DOHH2 (cell line): ENCODE measurements at regions not wholly inside any gene's neighbourhood (a gene's known extent, or its start where the extent isn't known, plus 50 kb on each side); places are given as distances from the start of the nearest gene placed in this dataset.

ENCODE experiments used
- H3F3A ChIP-seq: fragments of 200-600 bp; sonication (generic), shearing (Covaris generic); 2 replicates; pipeline ENCODE4 v1.6.0; 2016; ENCODE audit warnings: antibody characterized with exemption, mild to moderate bottlenecking; ENCODE audit not compliant: control insufficient read depth, insufficient read depth
- H3K27ac ChIP-seq: fragments of 200-600 bp; sonication (generic); 2 replicates; pipeline ENCODE4 v1.5.1; 2014; ENCODE audit warnings: low read depth, mild to moderate bottlenecking, low read length, moderate library complexity
- H3K27me3 ChIP-seq: fragments of 200-600 bp; sonication (generic); 2 replicates; pipeline ENCODE4 v1.6.1; 2014; ENCODE audit warnings: mild to moderate bottlenecking, low read length, mixed read lengths; ENCODE audit not compliant: control insufficient read depth
- H3K36me3 ChIP-seq: fragments of 200-600 bp; sonication (generic); 2 replicates; pipeline ENCODE4 v1.6.1; 2014; ENCODE audit warnings: mild to moderate bottlenecking, low read length, moderate library complexity, mixed read lengths; ENCODE audit not compliant: control insufficient read depth
- H3K4me1 ChIP-seq: fragments of 200-600 bp; sonication (generic); 2 replicates; pipeline ENCODE4 v1.6.1; 2014; ENCODE audit warnings: mild to moderate bottlenecking, low read length, mixed read lengths; ENCODE audit not compliant: control insufficient read depth
- H3K4me2 ChIP-seq: fragments of 200-600 bp; sonication (generic); 2 replicates; pipeline ENCODE4 v1.6.0; 2014; ENCODE audit warnings: mild to moderate bottlenecking, low read length, moderate library complexity
- H3K4me3 ChIP-seq: fragments of 200-600 bp; sonication (generic); 2 replicates; pipeline ENCODE4 v1.5.1; 2014; ENCODE audit warnings: mild to moderate bottlenecking, low read length, mixed read lengths
- H3K79me2 ChIP-seq: fragments of 200-600 bp; sonication (generic); 2 replicates; pipeline ENCODE4 v1.6.1; 2014; ENCODE audit warnings: mild to moderate bottlenecking, low read length, mixed read lengths; ENCODE audit not compliant: control insufficient read depth
- H3K9me2 ChIP-seq: fragments of 200-600 bp; sonication (generic); replicated peaks from 2 replicates; pipeline ENCODE4 v1.6.1; 2014; ENCODE audit warnings: mild to moderate bottlenecking, low read length, mixed read lengths; ENCODE audit not compliant: control insufficient read depth
- H3K9me3 ChIP-seq: fragments of 200-600 bp; sonication (generic); 2 replicates; pipeline ENCODE4 v1.6.1; 2014; ENCODE audit warnings: antibody characterized with exemption, low read length, mixed read lengths; ENCODE audit not compliant: control insufficient read depth, insufficient read depth
- H4K20me1 ChIP-seq: fragments of 200-600 bp; sonication (generic); 2 replicates; pipeline ENCODE4 v1.6.0; 2014; ENCODE audit warnings: low read depth, mild to moderate bottlenecking, antibody characterized with exemption, low read length, moderate library complexity; ENCODE audit not compliant: control insufficient read depth, insufficient read depth
- EZH2phosphoT487 ChIP-seq: fragments of 200-600 bp; sonication (generic); IDR thresholded peaks from 2 replicates; pipeline ENCODE4 v1.6.1; 2017; ENCODE audit warnings: borderline replicate concordance, mild to moderate bottlenecking, antibody characterized with exemption, low read length, moderate library complexity, mixed read lengths
- TF ChIP-seq, protein P1 (sequence below): fragments of 200-600 bp; sonication (generic); IDR thresholded peaks from one replicate; pipeline ENCODE4 v1.5.1; 2014; ENCODE audit warnings: antibody characterized with exemption, mild to moderate bottlenecking, low read depth, low read length; ENCODE audit not compliant: poor library complexity, severe bottlenecking

GRCh38 chr22:27226666-27227065 lies 569.3 kb downstream of the MIAT start:
- Histone ChIP-seq H3K4me1 (no peaks in the 10 kb centered on the region), H3K4me3 (no peak overlapping the region), H3F3A (no peaks in the 10 kb centered on the region), H3K9me2 (no peaks in the 10 kb centered on the region), H3K9me3 (no peaks in the 10 kb centered on the region), H3K4me2 (no peak overlapping the region), H3K27me3 (peaks cover 6% of the 10 kb centered on the region), H3K79me2 (no peaks in the 10 kb centered on the region), H3K36me3 (no peaks in the 10 kb centered on the region), H4K20me1 (no peaks in the 10 kb centered on the region), H3K27ac (no peak overlapping the region)
- TF ChIP-seq EZH2phosphoT487, result no peak
- TF ChIP-seq, protein P1, sequence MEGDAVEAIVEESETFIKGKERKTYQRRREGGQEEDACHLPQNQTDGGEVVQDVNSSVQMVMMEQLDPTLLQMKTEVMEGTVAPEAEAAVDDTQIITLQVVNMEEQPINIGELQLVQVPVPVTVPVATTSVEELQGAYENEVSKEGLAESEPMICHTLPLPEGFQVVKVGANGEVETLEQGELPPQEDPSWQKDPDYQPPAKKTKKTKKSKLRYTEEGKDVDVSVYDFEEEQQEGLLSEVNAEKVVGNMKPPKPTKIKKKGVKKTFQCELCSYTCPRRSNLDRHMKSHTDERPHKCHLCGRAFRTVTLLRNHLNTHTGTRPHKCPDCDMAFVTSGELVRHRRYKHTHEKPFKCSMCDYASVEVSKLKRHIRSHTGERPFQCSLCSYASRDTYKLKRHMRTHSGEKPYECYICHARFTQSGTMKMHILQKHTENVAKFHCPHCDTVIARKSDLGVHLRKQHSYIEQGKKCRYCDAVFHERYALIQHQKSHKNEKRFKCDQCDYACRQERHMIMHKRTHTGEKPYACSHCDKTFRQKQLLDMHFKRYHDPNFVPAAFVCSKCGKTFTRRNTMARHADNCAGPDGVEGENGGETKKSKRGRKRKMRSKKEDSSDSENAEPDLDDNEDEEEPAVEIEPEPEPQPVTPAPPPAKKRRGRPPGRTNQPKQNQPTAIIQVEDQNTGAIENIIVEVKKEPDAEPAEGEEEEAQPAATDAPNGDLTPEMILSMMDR, result no peak

GRCh38 chr22:27228771-27229170 lies 571.4 kb downstream of the MIAT start:
- TF ChIP-seq EZH2phosphoT487, result no peak
- TF ChIP-seq, protein P1, result no peak
- Histone ChIP-seq H3K4me2 (no peak overlapping the region), H3K4me1 (no peaks in the 10 kb centered on the region), H3K27ac (no peak overlapping the region), H3K9me2 (no peaks in the 10 kb centered on the region), H3K9me3 (no peaks in the 10 kb centered on the region), H3K27me3 (peaks cover 6% of the 10 kb centered on the region), H3K79me2 (no peaks in the 10 kb centered on the region), H3K36me3 (no peaks in the 10 kb centered on the region), H3K4me3 (no peak overlapping the region), H3F3A (no peaks in the 10 kb centered on the region), H4K20me1 (no peaks in the 10 kb centered on the region)

GRCh38 chr22:27230189-27230588 lies 571.4 kb downstream of the MN1 start:
- Histone ChIP-seq H3F3A (no peaks in the 10 kb centered on the region), H3K9me3 (no peaks in the 10 kb centered on the region), H3K4me2 (no peak overlapping the region), H3K27me3 (peaks cover 6% of the 10 kb centered on the region), H3K9me2 (no peaks in the 10 kb centered on the region), H3K4me1 (no peaks in the 10 kb centered on the region), H3K4me3 (no peak overlapping the region), H3K36me3 (no peaks in the 10 kb centered on the region), H4K20me1 (no peaks in the 10 kb centered on the region), H3K79me2 (no peaks in the 10 kb centered on the region), H3K27ac (no peak overlapping the region)
- TF ChIP-seq EZH2phosphoT487, result no peak
- TF ChIP-seq, protein P1, result no peak

DNA sequence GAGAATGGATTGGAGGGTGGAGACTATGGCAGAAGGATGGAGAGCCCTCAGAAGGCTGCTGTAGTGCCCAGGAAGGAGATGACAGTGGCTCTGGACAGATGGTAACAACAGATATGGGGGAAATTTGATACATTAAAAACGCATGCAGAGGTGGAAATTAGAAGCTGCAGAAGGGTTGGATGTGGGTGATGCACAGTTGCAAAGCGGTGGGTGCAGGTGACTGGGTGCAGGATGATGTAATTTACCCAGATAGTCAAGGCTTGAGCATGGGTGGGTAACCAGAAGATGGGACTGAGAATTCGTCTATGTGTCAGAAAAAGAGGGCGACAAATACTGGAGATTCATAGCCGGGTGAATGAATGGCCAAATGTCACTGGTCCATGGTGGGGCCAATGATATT lies 570.3 kb downstream of the MN1 start:
- Histone ChIP-seq H3K27ac (no peak overlapping the region), H3K79me2 (no peaks in the 10 kb centered on the region), H3K4me2 (no peak overlapping the region), H3K4me1 (no peaks in the 10 kb centered on the region), H3F3A (no peaks in the 10 kb centered on the region), H4K20me1 (no peaks in the 10 kb centered on the region), H3K36me3 (no peaks in the 10 kb centered on the region), H3K9me3 (no peaks in the 10 kb centered on the region), H3K4me3 (no peak overlapping the region), H3K9me2 (no peaks in the 10 kb centered on the region), H3K27me3 (no peaks in the 10 kb centered on the region; the same call in none of the 2 replicates)
- TF ChIP-seq EZH2phosphoT487, result no peak
- TF ChIP-seq, protein P1, result no peak
